Right lobe of liver (tissue), 6 donors: ENCODE measurements at regions not wholly inside any gene's neighbourhood (a gene's known extent, or its start where the extent isn't known, plus 50 kb on each side); places are given as distances from the start of the nearest gene placed in this dataset.

ENCODE experiments used
- ATAC-seq, 4 donors: fragments of 200-7000 bp; cut with Tn5 transposase; one replicate each; pipeline ENCODE4 v1.9.1; 2020; ENCODE audit warnings: mild to moderate bottlenecking in 4 of 4, moderate library complexity in 4 of 4
- DNase-seq, 3 donors: peaks; one replicate each; pipeline ENCODE4 v3.0.0-alpha.2; 2020
- H3K27ac ChIP-seq, 3 donors: fragments of 200-600 bp; one replicate each; pipeline ENCODE4 v1.8.0; 2022
- H3K27me3 ChIP-seq, 2 donors: fragments of 200-600 bp; one replicate each; pipeline ENCODE4 v1.8.0; 2022
- H3K36me3 ChIP-seq, 4 donors: fragments of 200-600 bp; sonication (generic) in 1 of 4; one replicate each; pipeline versions ENCODE4 v1.5.1 to v1.8.0; 2017 to 2022; ENCODE audit warnings: control low read depth in 1 of 4
- H3K4me1 ChIP-seq, 4 donors: fragments of 200-600 bp; sonication (generic) in 1 of 4; one replicate each; pipeline versions ENCODE4 v1.5.1 to v1.8.0; 2017 to 2022; ENCODE audit warnings: control low read depth in 1 of 4
- H3K4me3 ChIP-seq, 3 donors: fragments of 200-600 bp; one replicate each; pipeline ENCODE4 v1.8.0; 2022
- H3K9me3 ChIP-seq, 4 donors: fragments of 200-600 bp; sonication (generic) in 1 of 4; one replicate each; pipeline versions ENCODE4 v1.5.1 to v1.8.0; 2017 to 2022; ENCODE audit warnings: control low read depth in 1 of 4
- CTCF ChIP-seq, 4 donors: fragments of 200-600 bp in 3 of 4; fragments of 450-650 bp in 1 of 4; IDR thresholded peaks; one replicate each; pipeline versions ENCODE4 v1.5.1 to v1.8.0; 2016 to 2022; ENCODE audit warnings: antibody characterized with exemption in 4 of 4, mild to moderate bottlenecking in 2 of 4
- POLR2A ChIP-seq: fragments of 450-650 bp; IDR thresholded peaks from one replicate; pipeline ENCODE4 v1.6.1; 2017; ENCODE audit warnings: antibody characterized with exemption, mild to moderate bottlenecking
- WGBS: methylation state at CpG from one replicate; pipeline ENCODE4 v1.1.6; 2018; ENCODE audit warnings: low coverage, low lambda C conversion rate; ENCODE audit not compliant: insufficient coverage; ENCODE audit errors: missing lambda C conversion rate; 5-methylcytosine and 5-hydroxymethylcytosine counted together
- intact Hi-C, 2 donors: fragments of 100-400 bp; cut with DNase I; formaldehyde crosslinking; loops; one replicate each; pipeline versions ENCODE4 v1.11.2 to v1.14.1; 2022
- donor health status: DM: no; HTN: yes; CAD: no.
- donor health status: DM: no; HTN: no; CAD: no.
- donor health status: DM: no; HTN: no; CAD: no.
- donor health status: DM: no; HTN: yes; CAD: no.
- donor health status: DM: no; HTN: yes; CAD: no.

DNA sequence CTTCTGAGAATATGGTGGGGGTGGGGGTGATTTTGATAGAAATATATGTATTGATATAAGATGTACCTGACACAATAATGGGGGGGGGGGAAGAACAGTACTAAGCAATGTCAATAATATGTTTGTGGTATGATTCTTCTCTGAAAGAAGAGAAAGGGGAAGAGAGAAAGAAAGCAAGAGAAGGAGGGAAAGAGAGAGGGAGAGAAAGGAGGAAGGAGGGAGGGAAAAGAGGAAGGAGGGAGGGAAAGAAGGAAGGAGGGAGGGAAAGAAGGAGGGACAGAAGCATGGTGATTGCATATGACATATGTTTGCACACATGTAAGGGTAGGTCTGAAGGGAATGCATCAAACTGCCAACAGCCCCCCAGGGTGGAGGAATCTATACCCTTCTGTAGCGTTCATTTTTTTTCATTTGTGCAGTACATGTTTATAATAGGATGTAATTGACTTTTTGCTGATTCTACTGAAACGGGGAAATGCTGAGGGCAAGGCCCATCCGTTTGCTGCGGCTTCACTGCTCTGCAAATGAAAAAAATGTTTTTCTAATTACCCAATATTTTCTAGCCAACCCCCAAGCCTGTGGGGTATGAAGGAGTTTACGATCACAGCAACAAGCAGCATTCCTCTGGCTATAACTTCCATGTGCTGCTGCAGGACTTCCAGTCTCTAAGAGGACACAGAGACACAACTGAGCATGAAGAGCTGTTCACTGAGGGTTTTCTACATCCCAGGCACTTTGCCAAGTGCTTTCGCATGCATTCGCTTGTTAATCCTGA, 119.3 kb upstream of the ZC3H12A start:
- H3K4me3 ChIP-seq: no peak overlapping the region
- no peaks in the 10 kb centered on the region for H3K4me1 ChIP-seq
- no peak for ATAC-seq
- DNase-seq: no peak
- no peaks in the 10 kb centered on the region for H3K27me3 ChIP-seq
- no peak overlapping the region for H3K27ac ChIP-seq
- TF ChIP-seq POLR2A: no peak
- TF ChIP-seq CTCF (IDR thresholded peaks at IDR 0.05): no peak
- no peaks in the 10 kb centered on the region for H3K9me3 ChIP-seq
- intact Hi-C loops: no loop called here
- no peaks in the 10 kb centered on the region for H3K36me3 ChIP-seq
- 42% methylated on average over 6 of the region's 7 CpGs for WGBS

DNA sequence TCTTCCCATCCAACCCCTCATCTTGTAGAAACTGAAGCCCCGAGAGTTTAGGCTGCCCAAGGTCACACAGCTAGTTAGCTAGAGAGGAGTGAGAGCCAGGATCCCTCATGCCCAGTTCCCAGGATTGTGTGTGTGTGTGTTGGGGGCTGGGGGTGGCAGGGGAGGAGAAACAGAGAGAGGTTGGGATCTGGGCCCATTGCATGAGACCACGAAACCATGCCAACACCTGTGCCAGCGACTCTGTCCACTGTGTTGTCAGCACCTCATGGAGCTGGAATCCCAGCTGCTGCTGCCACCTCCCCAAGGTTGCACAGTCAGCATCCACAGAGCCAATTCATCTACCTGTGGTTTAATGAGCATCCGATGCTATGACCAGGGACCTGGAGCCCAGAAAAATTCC, 115.4 kb upstream of the ZC3H12A start:
- H3K4me1 ChIP-seq: no peaks in the 10 kb centered on the region
- no peak for DNase-seq
- no peaks in the 10 kb centered on the region for H3K9me3 ChIP-seq
- no peak for ATAC-seq
- H3K36me3 ChIP-seq: no peaks in the 10 kb centered on the region
- no peaks in the 10 kb centered on the region for H3K27me3 ChIP-seq
- WGBS: 14% methylated on average over 2 of the region's 4 CpGs
- no peak overlapping the region for H3K4me3 ChIP-seq
- intact Hi-C loops: no loop called here
- TF ChIP-seq POLR2A (no peak), CTCF (IDR thresholded peaks at IDR 0.05) (no peak)
- H3K27ac ChIP-seq: no peak overlapping the region

DNA sequence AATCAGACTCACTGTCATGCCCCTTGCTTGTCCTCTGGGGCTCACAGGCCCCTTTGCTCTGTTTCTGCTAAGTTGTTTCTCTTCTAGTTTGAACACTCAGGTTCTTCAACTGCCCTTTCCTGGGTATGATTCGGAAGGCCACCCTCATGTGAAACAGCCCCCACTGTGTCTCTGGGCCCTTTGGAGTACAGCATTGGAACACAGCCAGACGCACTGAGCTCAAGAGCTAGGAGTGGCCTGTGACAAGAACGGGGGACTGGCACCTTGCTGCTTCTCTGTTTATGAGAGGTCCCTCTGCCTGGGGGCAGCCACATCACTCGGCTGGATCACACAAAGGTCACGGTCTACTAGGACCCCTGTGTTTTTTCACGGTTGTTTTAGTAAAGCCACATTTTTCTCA, 114.4 kb upstream of the ZC3H12A start:
- H3K4me1 ChIP-seq: no peaks in the 10 kb centered on the region
- ATAC-seq (no peak), DNase-seq (no peak)
- WGBS: no CpG with 5 or more reads among the region's 6 CpGs
- H3K4me3 ChIP-seq: no peak overlapping the region
- H3K27me3 ChIP-seq: no peaks in the 10 kb centered on the region
- H3K9me3 ChIP-seq: no peaks in the 10 kb centered on the region
- H3K27ac ChIP-seq: no peak overlapping the region
- TF ChIP-seq CTCF (IDR thresholded peaks at IDR 0.05): no peak
- intact Hi-C loops: no loop called here
- no peaks in the 10 kb centered on the region for H3K36me3 ChIP-seq

- no peak overlapping the region for H3K4me3 ChIP-seq
- 20% methylated on average over 6 of the region's 11 CpGs for WGBS
- DNase-seq (no peak), ATAC-seq (no peak)
- no peaks in the 10 kb centered on the region for H3K4me1 ChIP-seq
- no peak overlapping the region for H3K27ac ChIP-seq
- intact Hi-C loops: no loop called here
- no peaks in the 10 kb centered on the region for H3K27me3 ChIP-seq
- H3K9me3 ChIP-seq: no peaks in the 10 kb centered on the region
- H3K36me3 ChIP-seq: no peaks in the 10 kb centered on the region
- no peak for TF ChIP-seq POLR2A
- no peak for TF ChIP-seq CTCF (IDR thresholded peaks at IDR 0.05)
Measured at GRCh38 chr1:37362594-37363385, 111.6 kb upstream of the ZC3H12A start.
